Osteoblast (primary cell): ENCODE measurements at regions not wholly inside any gene's neighbourhood (a gene's known extent, or its start where the extent isn't known, plus 50 kb on each side); places are given as distances from the start of the nearest gene placed in this dataset.

Experiments
- DNase-seq: peaks from one replicate; pipeline ENCODE4 v3.0.0; 2011; ENCODE audit warnings: low spot score, mixed read lengths; ENCODE audit not compliant: insufficient read length; ENCODE audit errors: missing footprints
- H2AFZ ChIP-seq: 2 replicates; pipeline ENCODE4 v1.6.0; 2011; ENCODE audit warnings: mild to moderate bottlenecking, low read length
- H3K27ac ChIP-seq: 2 replicates; pipeline ENCODE4 v1.5.1; 2011; ENCODE audit warnings: mild to moderate bottlenecking, low read depth, low read length, moderate library complexity
- H3K27me3 ChIP-seq: 2 replicates; pipeline ENCODE4 v1.6.0; 2012; ENCODE audit warnings: mild to moderate bottlenecking, control low read depth, inconsistent platforms, low read length, moderate library complexity; ENCODE audit not compliant: insufficient read depth
- H3K36me3 ChIP-seq: 2 replicates; pipeline ENCODE4 v1.5.1; 2011; ENCODE audit warnings: mild to moderate bottlenecking, low read length, control low read depth, moderate library complexity; ENCODE audit not compliant: insufficient read depth
- H3K4me1 ChIP-seq: 2 replicates; pipeline ENCODE4 v1.5.1; 2011; ENCODE audit warnings: mild to moderate bottlenecking, low read length, control low read depth, moderate library complexity; ENCODE audit not compliant: insufficient read depth
- H3K4me2 ChIP-seq: 2 replicates; pipeline ENCODE4 v1.6.0; 2011; ENCODE audit warnings: mild to moderate bottlenecking, low read length; ENCODE audit not compliant: insufficient read depth
- H3K4me3 ChIP-seq: fragments of 200-600 bp; sonication (generic); 3 replicates; pipeline ENCODE4 v1.5.1; 2012; ENCODE audit warnings: mild to moderate bottlenecking, low read length, inconsistent platforms; ENCODE audit not compliant: insufficient read depth
- H3K79me2 ChIP-seq: 2 replicates; pipeline ENCODE4 v1.6.0; 2012; ENCODE audit warnings: mild to moderate bottlenecking, low read length, control low read depth, inconsistent platforms; ENCODE audit not compliant: insufficient read depth
- H3K9me3 ChIP-seq: 2 replicates; pipeline ENCODE4 v1.5.1; 2011; ENCODE audit warnings: low read depth, low read length, control low read depth
- H4K20me1 ChIP-seq: 2 replicates; pipeline ENCODE4 v1.6.0; 2012; ENCODE audit warnings: mild to moderate bottlenecking, low read length, control low read depth; ENCODE audit not compliant: insufficient read depth
- TF ChIP-seq, protein P1 (sequence below): IDR thresholded peaks from 2 replicates; pipeline ENCODE4 v1.5.1; 2011; ENCODE audit warnings: mild to moderate bottlenecking, low read depth, low read length, moderate library complexity; ENCODE audit errors: extremely low read depth

DNA sequence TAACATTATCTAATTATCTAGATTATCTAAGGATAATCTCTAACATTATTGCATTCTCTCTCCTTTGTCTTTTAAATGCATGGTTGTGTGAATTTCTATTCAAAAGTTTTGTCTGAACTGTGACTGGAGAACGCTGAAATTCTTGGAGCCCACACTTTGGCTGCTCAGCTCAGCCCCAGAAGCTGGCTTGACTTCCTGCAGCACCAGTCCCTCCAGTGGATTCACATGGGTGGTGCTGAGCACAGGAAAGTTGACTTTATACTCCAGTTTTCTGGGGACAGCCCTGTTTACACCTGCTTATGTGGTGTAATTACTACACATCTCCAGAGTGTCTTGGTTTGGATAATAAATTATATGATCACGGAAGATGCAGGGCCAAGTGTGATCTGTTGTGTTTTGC lies 255.1 kb upstream of the NOX3 start:
- H3K4me2 ChIP-seq: no peak overlapping the region
- no peak overlapping the region for H3K27ac ChIP-seq
- no peaks in the 10 kb centered on the region for H4K20me1 ChIP-seq
- H3K4me3 ChIP-seq: no peak overlapping the region
- TF ChIP-seq, protein P1, sequence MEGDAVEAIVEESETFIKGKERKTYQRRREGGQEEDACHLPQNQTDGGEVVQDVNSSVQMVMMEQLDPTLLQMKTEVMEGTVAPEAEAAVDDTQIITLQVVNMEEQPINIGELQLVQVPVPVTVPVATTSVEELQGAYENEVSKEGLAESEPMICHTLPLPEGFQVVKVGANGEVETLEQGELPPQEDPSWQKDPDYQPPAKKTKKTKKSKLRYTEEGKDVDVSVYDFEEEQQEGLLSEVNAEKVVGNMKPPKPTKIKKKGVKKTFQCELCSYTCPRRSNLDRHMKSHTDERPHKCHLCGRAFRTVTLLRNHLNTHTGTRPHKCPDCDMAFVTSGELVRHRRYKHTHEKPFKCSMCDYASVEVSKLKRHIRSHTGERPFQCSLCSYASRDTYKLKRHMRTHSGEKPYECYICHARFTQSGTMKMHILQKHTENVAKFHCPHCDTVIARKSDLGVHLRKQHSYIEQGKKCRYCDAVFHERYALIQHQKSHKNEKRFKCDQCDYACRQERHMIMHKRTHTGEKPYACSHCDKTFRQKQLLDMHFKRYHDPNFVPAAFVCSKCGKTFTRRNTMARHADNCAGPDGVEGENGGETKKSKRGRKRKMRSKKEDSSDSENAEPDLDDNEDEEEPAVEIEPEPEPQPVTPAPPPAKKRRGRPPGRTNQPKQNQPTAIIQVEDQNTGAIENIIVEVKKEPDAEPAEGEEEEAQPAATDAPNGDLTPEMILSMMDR: no peak
- H3K9me3 ChIP-seq: no peaks in the 10 kb centered on the region
- DNase-seq: no peak
- no peaks in the 10 kb centered on the region for H3K4me1 ChIP-seq
- H2AFZ ChIP-seq: no peak overlapping the region
- H3K79me2 ChIP-seq: no peaks in the 10 kb centered on the region
- H3K36me3 ChIP-seq: no peaks in the 10 kb centered on the region
- H3K27me3 ChIP-seq: no peaks in the 10 kb centered on the region

GRCh38 chr6:155709262-155709661 lies 253.6 kb upstream of the NOX3 start:
- Histone ChIP-seq H3K4me1 (no peaks in the 10 kb centered on the region), H3K79me2 (no peaks in the 10 kb centered on the region), H3K4me2 (no peak overlapping the region), H2AFZ (no peak overlapping the region), H3K4me3 (no peak overlapping the region), H3K27me3 (no peaks in the 10 kb centered on the region), H4K20me1 (no peaks in the 10 kb centered on the region), H3K36me3 (no peaks in the 10 kb centered on the region), H3K9me3 (no peaks in the 10 kb centered on the region), H3K27ac (no peak overlapping the region)
- no peak for DNase-seq
- TF ChIP-seq, protein P1: no peak

- Histone ChIP-seq H3K27ac (no peak overlapping the region), H3K4me3 (no peak overlapping the region), H3K79me2 (no peaks in the 10 kb centered on the region), H2AFZ (no peak overlapping the region), H3K36me3 (no peaks in the 10 kb centered on the region), H3K4me2 (no peak overlapping the region), H3K4me1 (no peaks in the 10 kb centered on the region), H4K20me1 (no peaks in the 10 kb centered on the region), H3K9me3 (no peaks in the 10 kb centered on the region), H3K27me3 (no peaks in the 10 kb centered on the region)
- TF ChIP-seq, protein P1: no peak
- DNase-seq: peak; percentile 57
These were observed 252.5 kb upstream of the NOX3 start for GRCh38 chr6:155708100-155708499.

DNA sequence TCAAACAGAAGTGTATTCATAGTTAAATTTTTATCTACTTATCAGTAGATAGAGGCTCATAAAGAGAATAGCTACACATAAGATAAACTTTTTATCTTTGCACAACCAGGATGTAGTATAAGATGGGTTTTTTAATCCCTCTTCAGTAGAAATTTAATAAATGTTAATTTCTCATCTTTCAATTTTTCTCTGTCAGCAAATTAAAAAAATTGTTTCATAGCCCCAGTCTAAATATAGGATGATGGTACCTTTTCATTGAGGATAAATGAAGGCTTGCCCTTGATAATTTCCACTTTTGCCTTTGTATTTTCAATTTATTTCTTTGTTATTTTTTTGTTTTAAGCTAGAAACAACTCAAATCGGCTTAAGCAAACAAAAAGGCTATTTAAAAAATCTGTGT lies 251.2 kb upstream of the NOX3 start:
- Histone ChIP-seq H2AFZ (no peak overlapping the region), H3K36me3 (no peaks in the 10 kb centered on the region), H3K79me2 (no peaks in the 10 kb centered on the region), H3K27ac (no peak overlapping the region), H3K27me3 (no peaks in the 10 kb centered on the region), H4K20me1 (no peaks in the 10 kb centered on the region), H3K4me2 (no peak overlapping the region), H3K4me3 (no peak overlapping the region), H3K9me3 (no peaks in the 10 kb centered on the region), H3K4me1 (no peaks in the 10 kb centered on the region)
- no peak for DNase-seq
- TF ChIP-seq, protein P1: no peak
